ENCODE measurements at regions not wholly inside any gene's neighbourhood (a gene's known extent, or its start where the extent isn't known, plus 50 kb on each side); places are given as distances from the start of the nearest gene placed in this dataset.

DNA sequence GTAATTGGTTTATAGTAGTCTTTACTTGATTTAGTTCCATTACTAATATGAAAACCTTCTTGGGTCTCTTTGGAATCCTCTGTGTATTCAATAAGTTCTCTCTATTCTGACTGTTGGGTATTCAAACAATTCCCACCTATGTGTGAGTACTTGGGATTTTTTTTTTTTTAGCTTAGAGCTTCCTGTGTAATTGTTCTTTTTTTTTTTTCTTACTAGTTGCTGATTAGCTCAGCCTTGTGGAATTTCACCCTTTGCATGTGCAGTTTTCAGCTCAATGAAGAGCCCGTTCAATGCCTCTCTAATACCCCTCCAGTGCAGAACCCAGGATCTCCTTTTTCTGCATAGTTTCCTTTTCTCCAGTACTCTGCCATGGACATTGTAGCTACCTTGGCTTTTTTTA is 339.1 kb upstream of the GALNT5 start:
- TF ChIP-seq, protein P1, sequence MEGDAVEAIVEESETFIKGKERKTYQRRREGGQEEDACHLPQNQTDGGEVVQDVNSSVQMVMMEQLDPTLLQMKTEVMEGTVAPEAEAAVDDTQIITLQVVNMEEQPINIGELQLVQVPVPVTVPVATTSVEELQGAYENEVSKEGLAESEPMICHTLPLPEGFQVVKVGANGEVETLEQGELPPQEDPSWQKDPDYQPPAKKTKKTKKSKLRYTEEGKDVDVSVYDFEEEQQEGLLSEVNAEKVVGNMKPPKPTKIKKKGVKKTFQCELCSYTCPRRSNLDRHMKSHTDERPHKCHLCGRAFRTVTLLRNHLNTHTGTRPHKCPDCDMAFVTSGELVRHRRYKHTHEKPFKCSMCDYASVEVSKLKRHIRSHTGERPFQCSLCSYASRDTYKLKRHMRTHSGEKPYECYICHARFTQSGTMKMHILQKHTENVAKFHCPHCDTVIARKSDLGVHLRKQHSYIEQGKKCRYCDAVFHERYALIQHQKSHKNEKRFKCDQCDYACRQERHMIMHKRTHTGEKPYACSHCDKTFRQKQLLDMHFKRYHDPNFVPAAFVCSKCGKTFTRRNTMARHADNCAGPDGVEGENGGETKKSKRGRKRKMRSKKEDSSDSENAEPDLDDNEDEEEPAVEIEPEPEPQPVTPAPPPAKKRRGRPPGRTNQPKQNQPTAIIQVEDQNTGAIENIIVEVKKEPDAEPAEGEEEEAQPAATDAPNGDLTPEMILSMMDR (conservative IDR thresholded peaks at IDR 0.05; ENCODE audit: low read length) = no peak
- TF ChIP-seq EZH2phosphoT487 (IDR thresholded peaks at IDR 0.05; ENCODE audit: borderline replicate concordance, low read depth, low read length) = no peak

Data from OCI-LY7 (cell line).